Skeletal muscle tissue (tissue), 3 donors: ENCODE measurements at regions not wholly inside any gene's neighbourhood (a gene's known extent, or its start where the extent isn't known, plus 50 kb on each side); places are given as distances from the start of the nearest gene placed in this dataset.
A peak's percentile ranks its signal among the peaks of the same experiment; 100 is the strongest.
"Not testable (repeated sequence)": the region's sequence is repeated elsewhere in the genome, so short reads cannot be mapped to it uniquely, and the experiment has no call there.

Experiments used
- H3K27ac ChIP-seq: one replicate; pipeline ENCODE4 v1.7.0; 2013; ENCODE audit warnings: mild to moderate bottlenecking, low read depth, low read length, inconsistent platforms
- H3K27me3 ChIP-seq, 3 donors: one replicate each; pipeline ENCODE4 v1.7.0; 2013; ENCODE audit warnings: low read length in 3 of 3; ENCODE audit not compliant: control insufficient read depth in 3 of 3, insufficient read depth in 3 of 3
- H3K36me3 ChIP-seq, 3 donors: one replicate each; pipeline ENCODE4 v1.7.0; 2013; ENCODE audit warnings: low read length in 3 of 3; ENCODE audit not compliant: control insufficient read depth in 3 of 3, insufficient read depth in 3 of 3
- H3K4me1 ChIP-seq, 3 donors: one replicate each; pipeline ENCODE4 v1.7.0; 2013; ENCODE audit warnings: low read length in 3 of 3, mild to moderate bottlenecking in 3 of 3; ENCODE audit not compliant: control insufficient read depth in 3 of 3, insufficient read depth in 3 of 3
- H3K4me3 ChIP-seq, 3 donors: one replicate each; pipeline ENCODE4 v1.7.0; 2013; ENCODE audit warnings: low read length in 3 of 3
- H3K9ac ChIP-seq, 3 donors: one replicate each; pipeline ENCODE4 v1.7.0; 2013; ENCODE audit warnings: low read length in 3 of 3, mild to moderate bottlenecking in 3 of 3, moderate library complexity in 2 of 3, low read depth in 1 of 3
- H3K9me3 ChIP-seq, 3 donors: one replicate each; pipeline ENCODE4 v1.7.0; 2013; ENCODE audit warnings: low read length in 3 of 3; ENCODE audit not compliant: control insufficient read depth in 3 of 3
- donor health status: Osteomylitis.

DNA sequence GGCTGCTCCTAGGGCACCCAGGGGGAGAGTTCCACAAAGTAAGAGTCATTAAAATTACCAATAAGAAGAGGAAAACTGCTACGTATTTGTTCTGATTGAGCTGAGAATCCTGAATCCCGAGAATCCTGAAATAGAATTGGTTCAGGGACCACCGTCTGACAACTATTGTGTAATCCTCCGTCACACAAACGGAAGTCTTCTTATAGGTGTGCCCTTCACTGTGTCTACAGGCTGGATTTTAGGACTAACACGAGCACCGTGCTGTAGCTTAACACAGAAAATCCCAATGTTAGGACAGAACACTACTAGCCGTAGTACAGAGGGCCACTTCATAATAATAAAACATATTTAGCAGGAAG, 50.6 kb upstream of the RNF182 start:
- Histone ChIP-seq H3K27me3 (no peaks in the 10 kb centered on the region), H3K4me1 (peaks cover 9 to 10% (median 10%) of the 10 kb centered on the region in 3 donors), H3K4me3 (peak overlapping the region; percentile 70 to 77 (median 74)), H3K27ac (no peak overlapping the region), H3K9ac (peak overlapping the region; percentile 32 to 64 (median 57)), H3K36me3 (no peaks in the 10 kb centered on the region), H3K9me3 (peaks cover 0 to 4% (median 0%) of the 10 kb centered on the region in 3 donors)

DNA sequence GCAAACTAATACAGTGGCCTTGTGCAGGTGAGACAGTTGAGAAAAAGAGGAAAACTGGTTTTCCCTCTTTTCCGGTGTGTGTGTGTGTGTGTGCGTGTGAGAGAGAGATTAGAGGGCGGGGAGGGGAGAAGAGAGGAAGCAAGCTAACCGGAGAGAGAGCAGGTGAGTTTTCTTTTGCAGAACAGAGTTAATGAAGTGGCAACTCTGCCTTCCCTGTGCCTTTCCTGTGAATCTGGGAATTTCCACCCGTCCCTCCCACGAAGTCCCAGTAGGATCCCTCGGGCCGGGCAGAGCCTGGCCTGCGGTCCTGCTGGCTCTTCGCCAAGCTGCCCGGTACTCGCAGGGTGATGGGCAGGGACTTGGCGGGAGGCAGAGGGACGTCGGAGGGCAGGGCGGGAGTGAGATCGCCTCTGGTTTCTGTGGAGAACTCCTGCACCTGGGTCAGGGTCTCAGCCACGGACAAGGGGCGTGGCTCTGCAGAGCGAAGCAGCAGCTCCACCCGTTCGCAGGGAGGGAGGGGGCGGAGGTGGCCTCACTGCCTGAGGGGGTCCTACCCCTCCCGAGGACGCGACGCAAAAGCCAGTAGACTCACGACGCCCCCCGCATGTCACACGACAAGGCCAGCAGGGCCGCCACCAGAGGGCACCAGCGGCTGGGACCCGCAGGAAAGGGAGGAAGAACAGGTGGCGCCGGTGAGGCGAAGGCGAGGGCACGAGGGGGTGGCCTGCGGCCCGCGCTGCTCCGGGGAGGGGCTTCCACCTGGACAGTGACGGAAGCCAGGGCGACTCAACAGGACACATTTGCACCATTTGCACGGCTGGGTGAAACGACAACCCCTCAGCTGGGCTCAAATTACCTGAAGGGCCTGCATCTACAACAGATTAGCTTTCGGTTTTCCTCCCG, 51.2 kb upstream of the RNF182 start:
- Histone ChIP-seq H3K4me1 (peaks cover 9 to 10% (median 10%) of the 10 kb centered on the region in 3 donors), H3K27ac (no peak overlapping the region), H3K27me3 (no peaks in the 10 kb centered on the region), H3K36me3 (no peaks in the 10 kb centered on the region), H3K9me3 (peaks cover 0 to 4% (median 0%) of the 10 kb centered on the region in 3 donors), H3K4me3 (peak overlapping the region; percentile 70 to 77 (median 74)), H3K9ac (peak overlapping the region; percentile 32 to 64 (median 57))

DNA sequence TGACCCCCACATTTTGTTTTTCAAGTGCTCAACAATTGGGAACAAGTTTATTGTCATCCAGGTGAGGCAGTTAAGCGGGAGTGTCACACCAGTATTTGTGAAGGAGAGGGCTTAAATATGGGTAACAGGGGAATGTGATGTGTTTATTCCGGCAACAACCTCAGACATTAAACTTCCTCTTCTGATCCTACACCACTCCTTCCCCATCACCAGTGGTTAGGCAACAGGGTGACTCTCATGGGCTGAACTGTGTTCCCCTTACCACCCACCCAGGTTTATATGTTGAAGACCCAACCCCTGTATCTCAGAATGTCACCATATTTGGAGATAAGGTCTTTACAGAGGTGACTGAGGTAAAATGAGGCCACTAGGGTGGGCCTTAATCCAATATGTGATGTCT, 52.1 kb upstream of the RNF182 start:
- H3K9me3 ChIP-seq = no peaks in the 10 kb centered on the region
- H3K4me3 ChIP-seq = no peak overlapping the region
- no peak overlapping the region for H3K27ac ChIP-seq
- no peaks in the 10 kb centered on the region for H3K36me3 ChIP-seq
- peaks cover 9 to 10% (median 10%) of the 10 kb centered on the region in 3 donors for H3K4me1 ChIP-seq
- no peaks in the 10 kb centered on the region for H3K27me3 ChIP-seq
- H3K9ac ChIP-seq = no peak overlapping the region

DNA sequence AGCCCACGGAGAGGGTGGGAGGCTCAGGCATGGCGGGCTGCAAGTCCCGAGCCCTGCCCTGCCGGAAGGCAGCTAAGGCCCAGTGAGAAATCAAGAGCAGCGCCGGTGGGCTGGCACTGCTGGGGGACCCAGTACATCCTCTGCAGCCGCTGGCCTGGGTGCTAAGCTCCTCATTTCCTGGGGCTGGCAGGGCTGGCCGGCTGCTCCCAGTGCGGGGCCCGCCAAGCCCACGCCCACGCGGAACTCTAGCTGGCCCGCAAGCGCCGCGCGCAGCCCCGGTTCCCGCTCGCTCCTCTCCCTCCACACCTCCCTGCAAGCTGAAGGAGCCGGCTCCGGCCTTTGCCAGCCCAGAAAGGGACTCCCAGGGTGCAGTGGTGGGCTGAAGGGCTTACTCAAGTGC, 52.7 kb upstream of the RNF182 start:
- H3K4me1 ChIP-seq = peaks cover 9 to 10% (median 10%) of the 10 kb centered on the region in 3 donors
- not testable (repeated sequence) for H3K9me3 ChIP-seq, H3K27ac ChIP-seq, H3K4me3 ChIP-seq, H3K9ac ChIP-seq, H3K36me3 ChIP-seq, H3K27me3 ChIP-seq

GRCh38 chr6:13870214-13870830, 54.4 kb upstream of the RNF182 start:
- no peaks in the 10 kb centered on the region for H3K9me3 ChIP-seq
- no peaks in the 10 kb centered on the region for H3K27me3 ChIP-seq
- no peaks in the 10 kb centered on the region for H3K36me3 ChIP-seq
- H3K4me3 ChIP-seq = no peak overlapping the region
- H3K9ac ChIP-seq = no peak overlapping the region
- H3K27ac ChIP-seq = no peak overlapping the region
- peaks cover 9 to 10% (median 10%) of the 10 kb centered on the region in 3 donors for H3K4me1 ChIP-seq

- no peaks in the 10 kb centered on the region for H3K36me3 ChIP-seq
Observed at GRCh38 chr6:13868236-13868635, 53.9 kb upstream of the MCUR1 start.

DNA sequence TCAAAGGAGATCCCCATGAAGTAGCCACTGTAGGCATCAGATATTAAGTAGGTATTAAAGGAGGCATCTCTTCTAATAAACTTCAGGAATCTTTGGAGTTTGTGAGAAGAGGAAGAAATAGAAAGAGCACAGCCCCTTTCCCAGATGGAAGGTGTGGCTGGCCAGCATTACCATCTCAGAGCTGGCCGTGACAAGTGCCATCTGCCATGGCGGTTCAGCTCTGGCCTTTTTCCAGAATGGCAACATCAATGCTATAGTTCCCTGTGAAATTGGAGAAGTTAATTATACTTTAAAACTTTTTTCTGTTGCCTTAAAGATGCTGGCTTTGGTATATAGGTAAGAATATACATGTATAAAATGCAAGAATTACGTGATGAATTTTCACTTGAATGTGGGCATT, 51.9 kb upstream of the MCUR1 start:
- no peak overlapping the region for H3K9ac ChIP-seq

More at GRCh38 chr6:13868236-13868635, 53.9 kb upstream of the MCUR1 start:
- H3K27ac ChIP-seq = no peak overlapping the region
- no peak overlapping the region for H3K4me3 ChIP-seq
- H3K27me3 ChIP-seq = no peaks in the 10 kb centered on the region
- H3K9ac ChIP-seq = no peak overlapping the region
- no peaks in the 10 kb centered on the region for H3K9me3 ChIP-seq
- peaks cover 0 to 1% (median under 1%) of the 10 kb centered on the region in 3 donors for H3K4me1 ChIP-seq

GRCh38 chr6:13865141-13865540, 50.8 kb upstream of the MCUR1 start:
- Histone ChIP-seq H3K27me3 (peaks cover 7 to 17% (median 7%) of the 10 kb centered on the region in 3 donors), H3K4me1 (no peaks in the 10 kb centered on the region), H3K36me3 (no peaks in the 10 kb centered on the region), H3K9ac (no peak overlapping the region), H3K27ac (no peak overlapping the region), H3K4me3 (no peak overlapping the region), H3K9me3 (no peaks in the 10 kb centered on the region)

More for the DNA sequence above, 51.9 kb upstream of the MCUR1 start:
- Histone ChIP-seq H3K4me3 (no peak overlapping the region), H3K9me3 (no peaks in the 10 kb centered on the region), H3K36me3 (no peaks in the 10 kb centered on the region), H3K27me3 (peaks cover 0 to 6% (median 2%) of the 10 kb centered on the region in 3 donors), H3K4me1 (no peaks in the 10 kb centered on the region), H3K27ac (no peak overlapping the region)

- not testable (repeated sequence) for H3K36me3 ChIP-seq, H3K4me1 ChIP-seq, H3K4me3 ChIP-seq, H3K9ac ChIP-seq, H3K9me3 ChIP-seq, H3K27ac ChIP-seq
- peaks cover 12 to 22% (median 12%) of the 10 kb centered on the region in 3 donors for H3K27me3 ChIP-seq
Observed at GRCh38 chr6:13864669-13865068, 50.3 kb upstream of the MCUR1 start.
